ENCODE measurements at regions not wholly inside any gene's neighbourhood (a gene's known extent, or its start where the extent isn't known, plus 50 kb on each side); places are given as distances from the start of the nearest gene placed in this dataset.

DNA sequence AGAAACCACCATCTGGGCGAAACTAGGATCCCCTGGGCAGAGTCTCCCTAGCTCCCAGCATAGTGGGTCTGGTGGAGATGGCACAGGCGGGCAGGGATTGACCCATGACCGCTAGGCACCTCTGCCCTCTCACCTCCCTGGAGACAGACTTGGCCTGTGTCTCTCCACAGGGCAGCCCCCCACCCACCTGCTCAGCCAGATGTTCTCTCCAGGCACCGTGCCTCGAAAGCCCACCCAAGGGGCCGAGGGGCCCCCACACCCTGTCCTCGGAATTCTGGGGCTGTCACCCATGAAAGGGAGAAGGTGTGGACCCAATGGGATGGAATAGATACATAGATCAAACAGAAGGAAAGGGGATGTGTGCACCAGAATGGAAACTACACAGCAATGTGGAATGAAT is 229.1 kb upstream of the RTL1 start:
- no peak for DNase-seq (ENCODE audit: low read depth in 2 of 2, low spot score in 1 of 2)

DNA sequence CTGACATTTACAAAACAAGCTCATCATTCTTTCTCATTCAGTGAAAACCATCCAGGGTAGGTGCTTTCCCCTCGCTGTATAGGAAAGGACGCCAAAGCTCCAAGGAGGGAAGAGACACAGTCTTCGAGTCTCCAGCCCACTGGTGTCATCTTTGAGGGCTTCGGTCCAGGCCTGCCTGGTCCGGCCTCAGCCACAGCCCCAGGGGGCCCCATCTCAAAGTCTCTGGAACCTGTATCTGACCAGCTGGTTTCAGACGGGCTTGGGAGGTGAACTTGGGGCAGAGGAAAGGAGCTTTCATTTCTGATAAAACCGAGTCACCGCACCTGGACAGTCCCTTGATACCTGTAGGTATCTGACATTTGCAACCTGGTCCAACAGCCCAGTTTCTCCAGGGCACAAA is 229.5 kb upstream of the RTL1 start:
- no peak for DNase-seq (ENCODE audit: low read depth in 2 of 2, low spot score in 1 of 2)

DNA sequence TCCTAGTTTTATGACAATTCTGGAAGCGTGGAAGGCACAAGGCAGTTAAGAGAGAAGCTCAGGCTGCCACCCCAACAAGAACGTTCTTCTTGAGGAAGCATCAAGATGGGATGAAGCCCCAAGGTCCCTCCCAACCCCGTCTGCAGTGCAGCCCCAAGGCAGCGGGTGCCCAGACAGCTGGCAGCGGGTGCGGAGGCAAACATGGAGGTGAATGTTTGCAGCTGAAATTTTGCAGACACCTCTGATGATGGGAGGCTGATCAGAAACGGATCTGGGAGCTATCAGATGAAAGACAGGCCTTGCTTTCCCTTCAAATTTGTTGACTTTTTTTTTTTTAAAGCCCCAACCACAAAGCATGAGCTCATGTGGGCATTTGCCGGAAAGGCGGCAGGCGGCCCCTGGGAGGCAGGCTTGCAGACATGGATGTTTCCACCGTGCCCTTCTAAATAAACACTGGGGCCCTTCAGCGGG is 230.7 kb upstream of the RTL1 start:
- no peak for DNase-seq (ENCODE audit: low read depth in 2 of 2, low spot score in 1 of 2)

DNA sequence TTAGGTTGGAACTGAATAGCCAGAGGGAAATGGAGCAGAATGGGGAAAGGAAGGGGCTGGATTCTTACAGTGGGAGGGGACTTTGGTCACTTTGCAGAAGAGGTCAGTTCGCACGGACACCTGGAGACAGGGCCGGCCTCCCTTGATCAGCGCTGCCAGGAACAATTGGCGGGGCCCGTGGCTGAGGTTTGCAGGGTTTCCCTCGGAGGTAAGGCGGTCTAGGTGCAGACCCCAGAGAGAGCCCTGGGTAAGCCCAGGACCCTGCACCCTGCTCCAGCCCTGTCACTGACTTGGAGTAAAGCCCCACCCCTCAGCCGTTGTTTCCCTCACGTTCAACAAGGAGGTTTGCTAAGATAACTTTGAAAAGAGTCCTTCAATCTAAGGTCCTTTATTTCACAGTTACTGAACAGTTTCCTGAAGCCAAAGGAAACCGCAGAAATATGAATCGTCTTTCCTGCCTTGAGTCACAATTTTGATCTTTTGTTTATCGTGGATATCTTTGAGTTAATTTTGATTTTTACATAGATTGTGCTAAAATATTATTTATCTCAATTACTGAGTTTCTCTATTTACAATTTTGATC is 231.4 kb upstream of the RTL1 start:
- no peak for DNase-seq (ENCODE audit: low read depth in 2 of 2, low spot score in 1 of 2)

- DNase-seq (ENCODE audit: low read depth in 2 of 2, low spot score in 1 of 2), result no peak
Measured at GRCh38 chr14:101135796-101136742, 232.5 kb upstream of the RTL1 start.

GRCh38 chr14:101137234-101137633 is 233.7 kb upstream of the RTL1 start:
- DNase-seq (ENCODE audit: low read depth in 2 of 2, low spot score in 1 of 2), result no peak

GRCh38 chr14:101147848-101148247 is 244.3 kb upstream of the RTL1 start:
- no peak for DNase-seq (ENCODE audit: low read depth in 2 of 2, low spot score in 1 of 2)

DNA sequence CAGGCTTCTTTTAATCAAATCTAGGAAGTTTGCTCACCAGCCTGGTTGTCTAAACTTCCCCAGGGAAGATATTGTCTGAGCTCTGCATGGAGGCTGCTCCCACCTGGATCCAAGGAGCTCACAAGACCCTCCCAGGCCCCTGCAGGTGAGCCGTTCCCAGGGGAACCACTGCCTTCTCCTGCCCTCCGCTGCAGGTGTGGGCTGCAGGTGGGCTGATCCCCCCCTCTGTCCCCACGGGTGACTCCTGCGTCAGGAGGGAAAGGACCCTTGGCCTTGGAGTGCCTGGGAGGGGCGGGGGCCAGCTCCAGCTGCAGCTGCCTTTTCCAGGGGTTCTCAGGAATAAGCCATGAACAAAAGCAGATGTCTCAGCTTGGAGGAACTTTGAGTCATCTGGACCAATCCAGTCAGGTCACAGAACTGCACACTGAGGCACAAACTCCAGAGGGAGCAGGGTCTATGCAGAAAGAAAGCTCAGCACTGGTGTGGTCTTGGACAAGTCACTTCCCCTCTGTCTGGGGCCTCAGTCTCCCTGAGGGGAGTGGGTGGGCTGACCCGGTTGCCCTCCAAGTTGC is 246.6 kb upstream of the RTL1 start:
- DNase-seq (ENCODE audit: low read depth in 2 of 2, low spot score in 1 of 2), result no peak

- DNase-seq (ENCODE audit: low read depth in 2 of 2, low spot score in 1 of 2), result no peak
Measured at GRCh38 chr14:101151226-101151926, 247.9 kb upstream of the RTL1 start.

DNA sequence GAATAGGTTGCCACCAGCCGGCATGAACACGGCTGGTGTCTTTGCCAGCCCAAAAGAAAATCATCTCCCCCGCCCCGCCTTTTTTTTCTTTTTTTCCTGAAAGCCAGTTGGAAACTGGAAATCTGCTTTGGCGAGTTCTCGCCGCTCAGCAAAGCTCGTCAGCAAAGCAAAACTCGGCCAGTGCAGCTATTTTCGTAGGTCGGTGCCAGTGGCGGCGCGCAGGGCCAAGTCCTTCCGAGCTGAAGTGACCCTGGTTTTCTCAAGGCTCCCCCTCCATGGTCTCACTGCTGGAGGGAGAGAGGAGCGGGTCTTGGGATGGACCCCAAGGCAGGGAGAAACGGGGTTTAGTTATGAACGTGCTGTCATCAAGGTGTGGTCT is 248.4 kb upstream of the RTL1 start:
- no peak for DNase-seq (ENCODE audit: low read depth in 2 of 2, low spot score in 1 of 2)

- no peak for DNase-seq (ENCODE audit: low read depth in 2 of 2, low spot score in 1 of 2)
Measured at GRCh38 chr14:101152855-101153254, 249.3 kb upstream of the RTL1 start.

- DNase-seq (ENCODE audit: low read depth in 2 of 2, low spot score in 1 of 2), result no peak
Measured at GRCh38 chr14:101153691-101154090, 250.2 kb upstream of the RTL1 start.

- DNase-seq (ENCODE audit: low read depth in 2 of 2, low spot score in 1 of 2), result no peak
Measured at GRCh38 chr14:101155575-101155974, 252.1 kb upstream of the RTL1 start.

GRCh38 chr14:101167428-101167827 is 263.9 kb upstream of the RTL1 start:
- no peak for DNase-seq (ENCODE audit: low read depth in 2 of 2, low spot score in 1 of 2)

GRCh38 chr14:101169267-101169666 is 265.7 kb upstream of the RTL1 start:
- DNase-seq (ENCODE audit: low read depth in 2 of 2, low spot score in 1 of 2), result no peak

DNA sequence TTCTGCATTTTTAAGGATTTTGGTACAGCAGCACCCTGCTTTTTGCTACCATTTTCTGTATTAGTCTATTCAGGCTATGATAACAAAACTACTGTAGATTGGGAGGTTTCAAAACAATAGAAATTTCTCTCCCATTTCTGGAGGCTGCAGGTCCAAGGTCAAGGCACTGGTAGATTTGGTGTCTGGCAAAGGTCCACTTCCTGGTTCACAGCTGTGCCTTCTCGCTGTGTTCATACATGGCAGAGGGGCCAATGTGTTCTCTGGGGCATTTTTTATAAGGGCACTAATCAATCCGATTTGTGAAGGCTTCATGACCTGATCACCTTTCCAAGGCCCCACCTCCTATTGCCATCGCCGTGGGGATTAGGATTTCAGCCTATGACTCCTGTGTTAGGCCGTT is 268.1 kb upstream of the RTL1 start:
- DNase-seq (ENCODE audit: low read depth in 2 of 2, low spot score in 1 of 2), result no peak

- DNase-seq (ENCODE audit: low read depth in 2 of 2, low spot score in 1 of 2), result no peak
Measured at GRCh38 chr14:101173698-101174521, 270.4 kb upstream of the RTL1 start.

GRCh38 chr14:101174522-101174838 is 271.0 kb upstream of the RTL1 start:
- no peak for DNase-seq (ENCODE audit: low read depth in 2 of 2, low spot score in 1 of 2)

GRCh38 chr14:101174980-101175606 is 271.6 kb upstream of the RTL1 start:
- no peak for DNase-seq (ENCODE audit: low read depth in 2 of 2, low spot score in 1 of 2)

GRCh38 chr14:101175731-101176534 is 272.4 kb upstream of the RTL1 start:
- no peak for DNase-seq (ENCODE audit: low read depth in 2 of 2, low spot score in 1 of 2)
